ENCODE measurements at regions not wholly inside any gene's neighbourhood (a gene's known extent, or its start where the extent isn't known, plus 50 kb on each side); places are given as distances from the start of the nearest gene placed in this dataset.
"Not testable (repeated sequence)": the region's sequence is repeated elsewhere in the genome, so short reads cannot be mapped to it uniquely, and the experiment has no call there.

DNA sequence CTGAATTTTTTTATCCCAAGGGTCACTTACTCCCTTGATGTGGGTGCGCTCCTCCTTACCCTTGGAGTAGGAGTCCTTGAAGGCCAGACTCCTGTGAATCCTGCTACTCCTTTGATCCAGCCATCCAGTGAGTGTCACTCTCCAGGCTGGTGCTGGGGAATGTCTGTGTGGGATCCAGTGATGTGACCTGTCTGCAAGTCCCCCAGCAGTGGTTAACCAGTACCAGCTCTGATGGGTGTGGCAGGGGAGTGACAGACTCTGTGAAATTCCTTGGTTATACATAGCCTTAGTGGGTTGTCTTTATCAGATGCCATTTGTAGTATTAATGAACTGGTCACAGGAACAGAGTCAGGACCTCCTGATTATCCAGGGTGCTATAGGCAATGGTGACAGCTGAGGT lies 409.5 kb upstream of the LMO3 start:
- H3K36me3 ChIP-seq = no peaks in the 10 kb centered on the region
- no peaks in the 10 kb centered on the region for H3K27me3 ChIP-seq
- TF ChIP-seq, protein P1, sequence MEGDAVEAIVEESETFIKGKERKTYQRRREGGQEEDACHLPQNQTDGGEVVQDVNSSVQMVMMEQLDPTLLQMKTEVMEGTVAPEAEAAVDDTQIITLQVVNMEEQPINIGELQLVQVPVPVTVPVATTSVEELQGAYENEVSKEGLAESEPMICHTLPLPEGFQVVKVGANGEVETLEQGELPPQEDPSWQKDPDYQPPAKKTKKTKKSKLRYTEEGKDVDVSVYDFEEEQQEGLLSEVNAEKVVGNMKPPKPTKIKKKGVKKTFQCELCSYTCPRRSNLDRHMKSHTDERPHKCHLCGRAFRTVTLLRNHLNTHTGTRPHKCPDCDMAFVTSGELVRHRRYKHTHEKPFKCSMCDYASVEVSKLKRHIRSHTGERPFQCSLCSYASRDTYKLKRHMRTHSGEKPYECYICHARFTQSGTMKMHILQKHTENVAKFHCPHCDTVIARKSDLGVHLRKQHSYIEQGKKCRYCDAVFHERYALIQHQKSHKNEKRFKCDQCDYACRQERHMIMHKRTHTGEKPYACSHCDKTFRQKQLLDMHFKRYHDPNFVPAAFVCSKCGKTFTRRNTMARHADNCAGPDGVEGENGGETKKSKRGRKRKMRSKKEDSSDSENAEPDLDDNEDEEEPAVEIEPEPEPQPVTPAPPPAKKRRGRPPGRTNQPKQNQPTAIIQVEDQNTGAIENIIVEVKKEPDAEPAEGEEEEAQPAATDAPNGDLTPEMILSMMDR (IDR thresholded peaks at IDR 0.05) = no peak
- DNase-seq (ENCODE audit: low spot score) = no peak
- H3K27ac ChIP-seq = no peak overlapping the region
- no peak overlapping the region for H3K4me3 ChIP-seq
- H3K9me3 ChIP-seq = no peaks in the 10 kb centered on the region
- no peaks in the 10 kb centered on the region for H3K4me1 ChIP-seq

DNA sequence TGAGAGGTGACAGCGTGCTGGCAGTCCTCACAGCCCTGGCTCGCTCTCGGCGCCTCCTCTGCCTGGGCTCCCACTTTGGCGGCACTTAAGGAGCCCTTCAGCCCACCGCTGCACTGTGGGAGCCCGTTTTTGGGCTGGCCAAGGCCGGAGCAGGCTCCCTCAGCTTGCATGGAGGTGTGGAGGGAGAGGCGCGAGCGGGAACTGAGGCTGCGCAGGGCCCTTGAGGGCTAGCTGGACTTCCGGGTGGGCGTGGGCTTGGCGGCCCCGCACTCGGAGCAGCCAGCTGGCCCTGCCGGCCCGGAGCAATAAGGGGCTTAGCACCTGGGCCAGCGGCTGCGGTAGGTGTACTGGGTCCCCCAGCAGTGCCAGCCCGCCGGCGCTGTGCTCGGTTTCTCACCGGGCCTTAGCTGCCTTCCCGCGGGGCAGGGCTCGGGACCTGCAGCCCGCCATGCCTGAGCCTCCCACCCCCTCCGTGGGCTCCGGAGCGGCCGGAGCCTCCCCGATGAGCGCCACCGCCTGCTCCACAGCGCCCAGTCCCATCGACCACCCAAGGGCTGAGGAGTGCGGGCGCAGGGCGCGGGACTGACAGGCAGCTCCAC lies 401.6 kb upstream of the LMO3 start:
- DNase-seq (ENCODE audit: low spot score); H3K9me3 ChIP-seq; H3K27me3 ChIP-seq; H3K4me1 ChIP-seq; H3K4me3 ChIP-seq; H3K36me3 ChIP-seq; H3K27ac ChIP-seq: not testable (repeated sequence)

DNA sequence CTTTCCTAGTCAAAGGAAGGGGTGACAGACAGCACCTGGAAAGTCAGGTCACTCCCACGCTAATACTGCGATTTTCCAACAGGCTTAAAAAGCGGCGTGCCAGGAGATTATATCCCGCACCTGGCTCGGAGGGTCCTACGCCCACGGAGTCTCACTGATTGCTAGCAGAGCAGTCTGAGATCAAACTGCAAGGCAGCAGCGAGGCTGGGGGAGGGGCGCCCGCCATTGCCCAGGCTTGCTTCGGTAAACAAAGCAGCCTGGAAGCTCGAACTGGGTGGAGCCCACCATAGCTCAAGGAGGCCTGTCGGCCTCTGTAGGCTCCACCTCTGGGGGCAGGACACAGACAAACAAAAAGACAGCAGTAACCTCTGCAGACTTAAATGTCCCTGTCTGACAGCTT lies 392.6 kb upstream of the LMO3 start:
- not testable (repeated sequence) for H3K36me3 ChIP-seq; H3K4me1 ChIP-seq; H3K4me3 ChIP-seq; H3K9me3 ChIP-seq; DNase-seq (ENCODE audit: low spot score); H3K27me3 ChIP-seq; H3K27ac ChIP-seq

DNA sequence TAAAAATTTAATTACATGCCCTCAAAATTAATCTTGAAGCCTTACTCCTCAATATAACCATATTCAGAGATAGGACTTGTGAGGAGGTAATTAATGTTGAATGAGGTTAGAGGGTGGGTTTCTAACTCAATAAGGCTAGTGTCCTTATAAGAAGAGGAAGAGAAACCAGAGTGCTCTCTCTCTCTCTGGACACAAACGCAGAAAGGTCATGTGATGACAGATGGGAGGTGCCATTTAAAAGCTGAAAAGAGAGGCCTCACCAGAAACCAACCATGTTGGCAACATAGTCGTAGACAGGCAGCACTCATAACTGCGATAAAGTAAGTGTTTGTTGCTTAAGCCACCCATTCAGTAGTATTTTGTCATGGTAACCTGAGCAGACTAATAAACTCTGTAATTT lies 378.5 kb upstream of the LMO3 start:
- Histone ChIP-seq H3K4me3 (no peak overlapping the region), H3K9me3 (no peaks in the 10 kb centered on the region), H3K4me1 (no peaks in the 10 kb centered on the region), H3K27me3 (no peaks in the 10 kb centered on the region), H3K27ac (no peak overlapping the region), H3K36me3 (no peaks in the 10 kb centered on the region)
- TF ChIP-seq, protein P1 (IDR thresholded peaks at IDR 0.05) = no peak
- no peak for DNase-seq (ENCODE audit: low spot score)

DNA sequence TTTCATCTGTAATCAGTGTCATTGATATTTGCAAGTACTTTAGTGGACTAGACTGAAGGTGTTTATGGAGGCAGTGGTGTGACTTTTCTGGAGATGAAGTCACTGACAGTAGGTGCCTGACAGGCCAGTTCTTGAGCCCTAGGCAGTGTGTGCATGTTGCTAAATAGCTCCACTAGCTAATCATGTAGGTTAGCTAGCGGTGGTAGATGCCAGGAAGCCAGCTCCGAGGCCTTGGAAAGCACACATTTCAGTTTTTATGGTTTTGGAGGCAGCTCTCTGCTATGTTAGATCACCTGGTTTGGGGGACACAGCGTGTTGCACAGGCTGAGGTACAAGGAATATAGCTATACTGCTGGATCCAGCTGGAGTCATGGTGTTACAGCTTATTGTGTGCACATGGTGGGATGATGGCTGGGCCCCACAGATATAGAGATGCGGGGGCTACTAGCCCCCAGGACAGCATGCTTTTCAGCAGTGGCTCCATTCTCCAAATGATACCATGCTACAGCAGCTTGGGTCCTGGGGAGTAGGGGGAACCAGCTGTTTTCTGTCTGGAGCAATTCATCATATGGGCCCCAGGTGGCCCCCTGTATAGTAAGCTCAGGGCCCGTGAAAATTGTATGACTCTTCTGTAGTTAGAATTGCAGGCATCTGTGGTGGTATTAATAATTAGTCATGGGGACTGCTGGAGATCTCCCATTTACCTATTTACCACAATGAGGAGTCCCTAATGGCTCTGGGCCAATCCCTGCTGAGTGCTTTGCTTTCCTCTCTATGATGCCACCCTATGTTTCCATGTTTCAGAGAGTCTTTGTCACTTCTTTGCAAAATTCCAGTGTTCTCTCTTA lies 367.2 kb upstream of the LMO3 start:
- Histone ChIP-seq H3K27me3 (no peaks in the 10 kb centered on the region), H3K4me1 (no peaks in the 10 kb centered on the region), H3K36me3 (no peaks in the 10 kb centered on the region), H3K4me3 (no peak overlapping the region), H3K27ac (no peak overlapping the region), H3K9me3 (no peaks in the 10 kb centered on the region)
- TF ChIP-seq, protein P1 (IDR thresholded peaks at IDR 0.05) = no peak
- no peak for DNase-seq (ENCODE audit: low spot score)

DNA sequence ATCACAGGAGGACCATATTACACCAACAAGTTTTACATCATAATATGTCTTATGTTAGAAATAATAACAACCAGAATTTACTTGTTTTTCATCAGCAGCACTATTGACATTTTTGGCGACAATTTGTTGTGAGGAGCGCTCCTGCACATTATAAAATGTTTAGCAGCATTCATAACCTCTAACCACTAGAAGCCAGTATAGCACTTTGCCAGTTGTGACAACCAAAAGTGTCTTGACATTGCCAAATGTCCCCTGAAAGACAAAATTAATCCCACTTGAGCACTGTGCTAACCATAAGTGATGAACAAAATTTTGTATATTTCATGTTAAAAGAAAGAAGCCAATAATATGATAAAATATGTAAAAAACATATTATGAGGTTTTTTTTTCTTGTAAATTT lies 356.9 kb upstream of the LMO3 start:
- Histone ChIP-seq H3K9me3 (no peaks in the 10 kb centered on the region), H3K27ac (no peak overlapping the region), H3K4me1 (no peaks in the 10 kb centered on the region), H3K36me3 (no peaks in the 10 kb centered on the region), H3K4me3 (no peak overlapping the region), H3K27me3 (no peaks in the 10 kb centered on the region)
- TF ChIP-seq, protein P1 (IDR thresholded peaks at IDR 0.05) = no peak
- no peak for DNase-seq (ENCODE audit: low spot score)
